Heart left ventricle (tissue), 13 donors: ENCODE measurements at regions not wholly inside any gene's neighbourhood (a gene's known extent, or its start where the extent isn't known, plus 50 kb on each side); places are given as distances from the start of the nearest gene placed in this dataset.

ENCODE experiments used
- CTCF ChIP-seq, 12 donors: fragments of 200-600 bp; sonication (generic) in 4 of 12; IDR thresholded peaks; one replicate each; pipeline versions ENCODE4 v1.5.0 to v1.8.0; 2018 to 2022; ENCODE audit warnings: antibody characterized with exemption in 12 of 12, mild to moderate bottlenecking in 5 of 12
- POLR2A ChIP-seq, 2 donors: fragments of 450-650 bp; IDR thresholded peaks; one replicate each; pipeline ENCODE4 v1.6.1; 2017; ENCODE audit warnings: antibody characterized with exemption in 2 of 2, mild to moderate bottlenecking in 2 of 2, moderate library complexity in 2 of 2
- donor health status: ischemic (EF 13 %, LVEDD 7.1; RV severe dilation, severe dysfunction).
- donor health status: DM: no; HTN: yes; CAD: no.
- donor health status: DM: no; HTN: no; CAD: no.
- donor health status: ischemic (EF 25% LVEDD 6.9; RV normal size, moderate dysfunction).
- donor health status: ischemic (EF 25% LVEDD 5.7; RV mildly dilated, moderate dysfunction).
- donor health status: ischemic (EF 35%, LVEDD 5.7; RV mildly dilated, moderate dysfunction).
- donor health status: nonischemic (EF 11% LVEDD 7.7; RV severe dilation, severe dysfunction).
- donor health status: DM: yes; HTN: yes; CAD: no.
- donor health status: PGD.
- donor health status: ischemic (EF 29% LVEDD 5.4; RV normal size, mild dysfunction).
- donor health status: nonischemic (EF 23%, LVEDD 6.1; RV moderate dilation, normal function).

- TF ChIP-seq CTCF (IDR thresholded peaks at IDR 0.05), result no peak
- TF ChIP-seq POLR2A (IDR thresholded peaks at IDR 0.05), result no peak
These were observed 406.9 kb upstream of the SOX5 start for GRCh38 chr12:24356240-24356804.
